GM21447 (cell line): ENCODE measurements at regions not wholly inside any gene's neighbourhood (a gene's known extent, or its start where the extent isn't known, plus 50 kb on each side); places are given as distances from the start of the nearest gene placed in this dataset.

Experiments
- ATAC-seq: cut with Tn5 transposase; IDR thresholded peaks from one replicate; pipeline ENCODE4 v1.9.1; 2021; ENCODE audit not compliant: unreplicated experiment

GRCh38 chr18:76255070-76255683 lies 239.9 kb downstream of the ZNF516 start:
- no peak for ATAC-seq

- ATAC-seq = no peak
Observed at GRCh38 chr18:76252880-76253279, 242.2 kb downstream of the ZNF516 start.

GRCh38 chr18:76252139-76252538 lies 242.9 kb downstream of the ZNF516 start:
- no peak for ATAC-seq

- ATAC-seq = no peak
Observed at GRCh38 chr18:76251691-76252090, 243.4 kb downstream of the ZNF516 start.

- no peak for ATAC-seq
Observed at GRCh38 chr18:76246590-76246989, 248.5 kb downstream of the ZNF516 start.

GRCh38 chr18:76234676-76235060 lies 260.4 kb downstream of the ZNF516 start:
- no peak for ATAC-seq

GRCh38 chr18:76233876-76234675 lies 261.0 kb downstream of the ZNF516 start:
- no peak for ATAC-seq

GRCh38 chr18:76233406-76233805 lies 261.6 kb downstream of the ZNF516 start:
- no peak for ATAC-seq

- no peak for ATAC-seq
Observed at GRCh38 chr18:76232779-76233178, 262.3 kb downstream of the ZNF516 start.

GRCh38 chr18:76232010-76232409 lies 263.0 kb downstream of the ZNF516 start:
- ATAC-seq = no peak

GRCh38 chr18:76231402-76231801 lies 263.6 kb downstream of the ZNF516 start:
- ATAC-seq = no peak

GRCh38 chr18:76230791-76231190 lies 264.3 kb downstream of the ZNF516 start:
- ATAC-seq = no peak

- ATAC-seq = no peak
Observed at GRCh38 chr18:76228716-76229115, 266.3 kb downstream of the ZNF516 start.

GRCh38 chr18:76227759-76228158 lies 267.3 kb downstream of the ZNF516 start:
- ATAC-seq = no peak

- ATAC-seq = no peak
Observed at GRCh38 chr18:76223403-76223802, 271.6 kb downstream of the ZNF516 start.

GRCh38 chr18:76219023-76219422 lies 276.0 kb downstream of the ZNF516 start:
- no peak for ATAC-seq

- no peak for ATAC-seq
Observed at GRCh38 chr18:76216096-76216495, 278.9 kb downstream of the ZNF516 start.

GRCh38 chr18:76213991-76214390 lies 281.1 kb downstream of the ZNF516 start:
- no peak for ATAC-seq

GRCh38 chr18:76212960-76213359 lies 282.1 kb downstream of the ZNF516 start:
- no peak for ATAC-seq

- ATAC-seq = no peak
Observed at GRCh38 chr18:76209597-76209996, 285.4 kb downstream of the ZNF516 start.

GRCh38 chr18:76208678-76209306 lies 286.2 kb downstream of the ZNF516 start:
- no peak for ATAC-seq

- no peak for ATAC-seq
Observed at GRCh38 chr18:76205906-76206305, 289.1 kb downstream of the ZNF516 start.
